GM19238 (cell line): ENCODE measurements at regions not wholly inside any gene's neighbourhood (a gene's known extent, or its start where the extent isn't known, plus 50 kb on each side); places are given as distances from the start of the nearest gene placed in this dataset.
"Not testable (repeated sequence)": the region's sequence is repeated elsewhere in the genome, so short reads cannot be mapped to it uniquely, and the experiment has no call there.

ENCODE experiments used
- DNase-seq: peaks from one replicate; pipeline ENCODE4 v3.0.0; 2011; ENCODE audit warnings: low spot score; ENCODE audit not compliant: insufficient read length

- no peak for DNase-seq
These were observed 120.1 kb downstream of the BOD1 start for GRCh38 chr5:173496129-173496882.

GRCh38 chr5:173495225-173495904 is 121.1 kb downstream of the BOD1 start:
- DNase-seq, result no peak

DNA sequence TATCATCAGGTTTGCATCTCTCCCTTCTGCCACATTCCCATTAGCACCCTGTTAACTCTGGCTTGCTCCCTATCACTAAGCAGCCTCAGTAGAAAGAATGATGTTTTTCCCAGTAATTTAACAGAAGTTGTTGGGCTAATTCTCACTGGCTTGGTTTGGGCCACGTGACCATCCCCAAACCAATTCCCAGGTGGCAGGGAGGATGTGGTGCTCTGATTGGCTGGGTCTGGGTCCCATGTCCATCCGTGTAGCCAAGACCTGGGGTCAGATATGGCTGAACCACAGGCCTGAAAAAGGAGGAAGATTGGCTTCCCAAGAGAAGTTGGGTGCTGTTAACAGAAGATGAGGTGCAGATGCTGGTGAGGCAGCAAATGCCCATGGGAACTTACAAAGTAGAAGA is 122.0 kb downstream of the BOD1 start:
- DNase-seq, result no peak

DNA sequence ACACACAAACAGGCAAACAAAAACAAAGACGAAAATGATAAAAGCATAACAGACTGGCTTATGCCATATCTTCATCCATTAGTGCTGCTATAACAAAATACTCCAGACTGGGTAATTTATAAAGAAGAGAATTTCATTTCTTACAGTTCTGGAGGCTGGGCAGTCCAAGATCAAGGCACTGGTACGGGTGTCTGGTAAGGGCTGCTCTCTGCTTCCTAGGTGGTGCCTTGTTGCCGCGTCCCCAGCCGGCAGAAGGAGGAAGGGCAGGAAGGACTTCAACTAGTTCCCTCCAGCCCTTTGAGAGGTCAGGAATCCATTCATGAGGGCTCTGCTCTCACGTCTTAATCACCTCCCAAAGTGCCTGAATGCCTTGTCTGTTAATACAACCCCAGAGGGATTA is 122.6 kb downstream of the BOD1 start:
- DNase-seq, result no peak

DNA sequence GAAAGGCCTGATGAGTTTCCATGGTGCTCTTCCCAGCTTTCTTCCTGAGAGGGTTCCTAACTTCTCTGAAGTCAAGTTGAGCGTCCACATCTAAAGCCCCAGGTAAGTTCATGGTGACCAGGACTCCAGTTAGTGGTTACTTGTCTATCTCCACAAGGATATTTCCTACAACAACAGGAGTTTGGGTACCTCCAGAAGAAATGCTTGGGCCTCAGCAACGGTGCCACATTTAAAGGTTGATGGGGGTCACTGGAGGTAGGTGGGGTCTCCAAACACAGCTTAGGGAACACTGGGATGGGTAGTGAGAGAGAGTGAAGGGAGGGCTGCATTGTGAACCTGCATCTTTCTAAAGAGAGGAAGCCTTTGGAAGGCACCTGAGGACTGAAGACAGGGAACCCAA is 123.4 kb downstream of the BOD1 start:
- no peak for DNase-seq

DNA sequence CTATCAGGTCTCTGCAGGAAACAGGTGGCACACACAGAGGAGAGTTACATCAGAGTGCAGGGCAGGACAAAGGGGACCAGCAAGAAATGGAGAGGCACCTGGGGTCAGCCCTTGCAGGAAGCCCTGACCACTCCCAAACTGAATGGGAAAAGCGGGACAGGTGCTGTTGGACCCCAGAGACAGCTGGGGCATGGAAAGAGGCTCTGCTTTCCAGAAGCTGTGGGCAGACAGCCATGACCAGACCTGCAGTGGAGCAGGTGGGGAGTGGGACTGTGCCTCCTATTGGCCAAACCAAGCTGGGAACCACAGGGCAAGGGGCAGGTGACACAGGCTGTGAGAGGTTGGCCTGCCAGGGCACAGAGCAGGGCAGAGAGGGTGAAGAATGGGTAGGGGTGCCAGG is 125.8 kb downstream of the BOD1 start:
- DNase-seq, result no peak

DNA sequence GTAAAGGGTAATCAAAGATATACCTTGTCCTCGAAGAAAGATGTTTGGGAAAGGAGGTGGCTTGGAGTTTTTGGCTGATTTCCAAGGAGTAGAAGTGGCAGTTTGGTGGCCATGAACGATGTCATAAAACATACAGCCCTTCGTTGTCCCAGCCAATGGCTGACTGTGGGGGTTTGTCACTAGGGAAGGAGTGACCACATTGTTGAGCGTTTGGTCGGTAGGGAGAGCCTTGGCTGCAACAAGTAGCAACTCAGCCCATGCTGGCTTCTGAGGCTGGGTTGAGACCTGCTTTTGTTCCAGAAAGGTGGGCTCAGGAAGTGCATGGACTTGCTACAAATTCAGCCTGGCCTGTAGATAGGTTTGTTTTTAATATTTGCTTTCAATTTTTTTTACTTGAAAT is 128.3 kb downstream of the BOD1 start:
- no peak for DNase-seq

DNA sequence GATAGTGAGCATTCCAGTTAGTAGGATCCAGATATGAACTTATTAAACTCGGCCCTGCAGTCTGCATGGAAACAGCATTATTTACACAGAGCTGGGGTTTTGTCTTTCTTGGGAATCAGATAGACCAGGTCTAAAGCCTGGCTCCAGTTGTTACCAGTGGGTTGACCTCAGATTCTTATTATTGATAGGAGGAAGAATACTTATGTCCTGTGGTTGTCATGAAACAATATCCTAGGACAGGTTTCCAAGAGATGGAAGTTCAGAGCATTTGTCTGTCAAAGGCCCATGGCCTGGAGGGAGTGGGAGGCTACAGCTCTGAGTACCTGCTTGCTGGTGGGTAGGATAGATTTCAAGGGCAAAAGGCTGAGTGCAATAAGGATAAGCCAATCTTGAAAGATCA is 129.2 kb downstream of the BOD1 start:
- DNase-seq, result no peak

- DNase-seq, result no peak
These were observed 129.9 kb downstream of the BOD1 start for GRCh38 chr5:173486355-173487225.

GRCh38 chr5:173484569-173484968 is 131.9 kb downstream of the BOD1 start:
- DNase-seq, result no peak

GRCh38 chr5:173483599-173483998 is 132.9 kb downstream of the BOD1 start:
- DNase-seq, result not testable (repeated sequence)

- DNase-seq, result no peak
These were observed 133.3 kb downstream of the BOD1 start for GRCh38 chr5:173483160-173483559.

DNA sequence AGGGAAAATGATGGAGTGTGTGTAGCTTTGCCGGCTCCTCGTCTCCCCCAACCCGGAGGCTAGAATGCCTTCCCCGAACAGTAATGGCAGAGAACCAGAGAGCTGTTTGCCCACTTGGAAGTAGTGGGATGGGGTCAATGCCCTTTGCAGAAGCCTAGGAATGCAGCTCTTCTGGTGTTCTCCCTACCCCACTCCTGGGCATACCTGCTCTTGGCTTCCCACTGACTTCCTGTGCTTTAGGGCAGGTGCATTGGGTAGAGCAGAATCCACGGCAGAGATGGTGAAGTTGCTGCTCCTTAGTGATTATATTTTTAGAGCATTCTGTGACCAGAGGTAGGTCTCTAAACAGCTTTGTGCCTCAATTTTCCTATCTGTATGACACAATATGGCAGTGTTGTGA is 134.6 kb downstream of the BOD1 start:
- DNase-seq, result no peak

DNA sequence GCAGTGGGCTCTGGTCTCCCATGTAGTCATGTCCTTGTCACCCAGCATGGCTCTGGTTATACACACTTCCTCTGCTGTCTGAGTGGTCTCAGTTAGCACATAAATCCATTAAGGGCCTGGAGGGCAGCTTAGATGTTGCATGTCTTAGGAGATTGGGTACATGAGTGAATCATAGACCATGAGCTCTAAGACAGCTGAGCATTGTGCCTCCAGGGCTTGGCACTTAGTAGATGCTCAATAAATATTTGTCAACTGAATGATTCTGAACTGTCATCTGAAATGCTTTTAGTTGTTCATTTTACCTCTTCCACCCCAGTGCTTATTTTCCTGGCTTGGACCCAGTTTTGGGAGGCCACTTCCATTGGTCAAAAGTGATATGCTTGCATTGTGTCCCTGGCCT is 135.6 kb downstream of the BOD1 start:
- DNase-seq, result no peak

DNA sequence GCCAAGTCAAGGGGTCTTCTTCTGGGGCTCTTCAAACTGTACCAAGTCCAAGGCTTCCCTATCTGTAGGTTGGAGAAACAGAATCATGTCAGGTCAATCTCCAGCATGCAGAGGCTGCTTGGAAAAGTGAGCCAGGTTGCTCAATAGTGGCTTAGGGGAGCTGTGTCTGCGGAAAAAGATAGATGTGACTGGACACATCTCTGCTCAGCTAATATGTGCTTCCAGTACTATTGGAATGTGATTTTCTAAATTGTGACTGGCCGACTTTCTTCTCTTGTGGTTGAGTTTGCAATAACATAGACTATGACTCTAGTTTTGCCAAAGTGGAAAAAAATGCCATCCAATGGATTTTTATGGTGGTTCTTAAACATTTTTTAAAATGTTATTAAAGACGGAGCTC is 136.7 kb downstream of the BOD1 start:
- DNase-seq, result no peak

DNA sequence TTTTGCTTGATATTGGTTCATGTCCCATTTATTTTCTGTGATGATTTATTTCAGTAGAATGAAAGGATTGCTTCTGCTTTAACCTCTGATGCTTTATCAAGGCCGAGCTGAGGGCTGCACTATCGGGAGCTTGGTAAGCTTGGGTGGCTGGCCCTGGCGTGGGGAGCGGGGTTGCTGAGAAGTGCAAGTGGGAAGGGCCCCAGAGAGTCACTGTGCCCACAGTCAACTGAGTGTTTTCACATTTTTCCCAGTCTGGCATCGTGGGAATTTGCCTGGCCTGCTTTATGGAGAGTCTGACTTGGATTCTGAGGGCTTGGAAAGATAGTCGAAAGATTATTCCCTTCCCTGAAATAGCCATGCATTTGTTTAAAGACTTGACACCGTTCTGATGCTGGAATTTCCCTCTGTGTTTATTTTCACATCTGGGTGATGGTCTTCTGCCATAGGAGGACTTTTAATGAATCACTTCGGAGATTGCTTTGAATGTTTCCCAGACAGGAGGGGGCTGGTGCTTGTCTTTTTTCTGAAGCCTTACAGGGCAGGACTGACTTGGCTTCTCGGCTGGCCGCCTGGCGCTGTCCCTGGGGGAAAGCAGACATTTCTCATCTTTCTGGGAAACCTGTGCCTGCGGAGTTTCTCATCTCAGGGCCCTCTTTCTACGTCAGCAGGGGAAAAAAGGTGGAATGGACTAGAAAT is 139.0 kb downstream of the BOD1 start:
- no peak for DNase-seq

DNA sequence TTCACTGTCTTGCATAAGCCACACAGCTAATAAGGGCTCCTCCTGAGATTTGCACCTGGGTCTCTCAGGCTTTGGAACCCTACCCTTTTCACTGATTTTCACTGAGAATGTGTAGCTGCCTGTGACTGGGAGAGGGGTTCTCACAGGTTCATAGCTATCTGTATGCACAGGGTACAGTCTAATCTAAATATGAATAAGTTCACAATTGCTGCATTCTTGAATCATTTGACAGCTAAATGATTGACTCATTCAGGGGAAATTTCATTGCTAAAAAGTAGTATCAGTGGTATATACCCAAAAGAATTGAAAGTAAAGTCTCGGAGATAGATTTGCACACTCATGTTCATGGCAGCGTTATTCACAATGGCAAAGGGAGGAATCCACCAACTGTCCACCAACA is 140.7 kb downstream of the BOD1 start:
- no peak for DNase-seq

DNA sequence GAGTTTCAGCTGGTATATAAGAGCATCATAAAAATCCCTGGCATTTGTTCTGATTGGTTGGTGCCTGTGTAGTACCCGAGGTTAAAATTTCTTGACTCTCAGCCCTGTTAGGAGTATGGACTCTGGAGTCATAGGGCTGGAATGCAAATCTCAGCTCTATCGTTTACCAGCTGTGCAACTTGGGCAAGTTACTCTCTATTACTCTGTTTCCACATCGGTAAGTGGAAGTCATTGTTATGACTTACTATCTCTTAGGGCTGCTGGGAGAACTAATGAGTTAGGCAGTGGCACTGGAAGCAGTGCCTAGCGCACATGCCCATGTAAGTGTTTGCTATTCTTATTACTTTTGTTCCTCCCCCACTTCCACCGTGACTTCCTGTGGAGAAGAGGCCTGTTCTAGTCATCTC is 141.6 kb downstream of the BOD1 start:
- DNase-seq, result no peak

GRCh38 chr5:173473288-173473687 is 143.2 kb downstream of the BOD1 start:
- DNase-seq, result no peak

DNA sequence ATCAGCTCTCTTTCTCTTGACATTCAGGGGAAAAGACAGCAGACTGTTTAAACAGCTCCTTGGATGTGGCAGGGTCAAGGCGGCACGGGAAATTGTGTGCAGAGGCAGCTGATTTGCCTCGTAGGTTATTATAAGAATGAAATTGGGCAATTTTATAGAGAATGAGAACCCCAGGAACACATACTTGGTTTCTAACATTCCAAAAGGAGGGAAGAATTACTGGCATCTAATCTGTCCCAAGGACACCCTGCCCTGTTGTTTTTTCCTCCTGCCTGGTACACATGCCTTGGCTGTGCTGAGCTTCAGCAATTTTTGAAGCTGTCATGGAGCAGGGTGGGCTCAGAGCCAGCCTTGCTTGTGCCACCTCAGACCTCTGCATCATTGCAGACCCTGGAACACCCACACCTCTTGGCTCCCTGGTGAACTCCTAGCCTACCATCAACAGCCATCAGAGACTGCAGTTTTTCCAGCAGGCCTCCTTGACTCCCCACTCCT is 143.6 kb downstream of the BOD1 start:
- DNase-seq, result no peak

GRCh38 chr5:173472164-173472563 is 143.9 kb upstream of the STC2 start:
- no peak for DNase-seq
